ACC112 (cell line): ENCODE measurements at regions not wholly inside any gene's neighbourhood (a gene's known extent, or its start where the extent isn't known, plus 50 kb on each side); places are given as distances from the start of the nearest gene placed in this dataset.

Experiments used
- H2AFZ ChIP-seq: fragments of 200-600 bp; sonication (generic); one replicate; pipeline ENCODE4 v1.6.0; 2017; ENCODE audit warnings: antibody characterized with exemption, low read length; ENCODE audit not compliant: unreplicated experiment
- H3K27ac ChIP-seq: fragments of 200-600 bp; sonication (generic); 2 replicates; pipeline ENCODE4 v1.5.1; 2014; ENCODE audit warnings: low read depth, mild to moderate bottlenecking, antibody characterized with exemption, low read length, moderate library complexity
- H3K27me3 ChIP-seq: fragments of 200-600 bp; sonication (generic); 2 replicates; pipeline ENCODE4 v1.6.1; 2014; ENCODE audit warnings: mild to moderate bottlenecking, antibody characterized with exemption, low read length, moderate library complexity, mixed read lengths; ENCODE audit not compliant: insufficient read depth
- H3K36me3 ChIP-seq: fragments of 200-600 bp; sonication (generic); 2 replicates; pipeline ENCODE4 v1.6.1; 2016; ENCODE audit warnings: mild to moderate bottlenecking, antibody characterized with exemption, low read length, moderate library complexity, mixed read lengths; ENCODE audit not compliant: insufficient read depth
- H3K4me1 ChIP-seq: fragments of 200-600 bp; sonication (generic); one replicate; pipeline ENCODE4 v1.6.1; 2016; ENCODE audit warnings: low read length, mixed read lengths; ENCODE audit not compliant: insufficient read depth, unreplicated experiment, control insufficient read depth
- H3K4me3 ChIP-seq: fragments of 200-600 bp; sonication (generic); 2 replicates; pipeline ENCODE4 v1.5.1; 2014; ENCODE audit warnings: mild to moderate bottlenecking, low read depth, low read length
- H3K79me2 ChIP-seq: fragments of 200-600 bp; sonication (generic); one replicate; pipeline ENCODE4 v1.6.0; 2016; ENCODE audit warnings: low read length; ENCODE audit not compliant: control insufficient read depth, unreplicated experiment, insufficient read depth

DNA sequence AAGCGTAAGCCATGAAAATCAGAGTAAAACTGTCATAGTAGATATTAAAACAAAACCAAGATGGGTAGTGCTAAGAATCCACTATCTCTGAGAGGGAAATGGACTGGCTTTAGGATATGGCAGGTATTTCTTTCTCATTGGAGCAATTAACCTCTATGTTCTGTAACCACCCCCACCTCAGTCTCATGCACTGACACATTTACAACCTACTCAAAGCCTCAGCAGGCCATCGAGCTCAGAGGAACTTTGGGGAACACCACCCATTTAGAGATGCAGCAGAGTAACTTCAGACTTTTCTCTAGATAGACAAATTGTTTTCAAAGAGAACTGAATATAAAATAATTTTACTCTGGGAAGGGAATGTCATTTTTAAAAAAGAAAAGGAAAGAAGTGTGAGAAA, 615.8 kb upstream of the ZFHX3 start:
- no peaks in the 10 kb centered on the region for H3K79me2 ChIP-seq
- H3K27ac ChIP-seq: no peak overlapping the region
- H3K4me3 ChIP-seq: no peak overlapping the region
- no peaks in the 10 kb centered on the region for H3K27me3 ChIP-seq
- no peak overlapping the region for H2AFZ ChIP-seq
- no peaks in the 10 kb centered on the region for H3K36me3 ChIP-seq
- H3K4me1 ChIP-seq: no peaks in the 10 kb centered on the region

DNA sequence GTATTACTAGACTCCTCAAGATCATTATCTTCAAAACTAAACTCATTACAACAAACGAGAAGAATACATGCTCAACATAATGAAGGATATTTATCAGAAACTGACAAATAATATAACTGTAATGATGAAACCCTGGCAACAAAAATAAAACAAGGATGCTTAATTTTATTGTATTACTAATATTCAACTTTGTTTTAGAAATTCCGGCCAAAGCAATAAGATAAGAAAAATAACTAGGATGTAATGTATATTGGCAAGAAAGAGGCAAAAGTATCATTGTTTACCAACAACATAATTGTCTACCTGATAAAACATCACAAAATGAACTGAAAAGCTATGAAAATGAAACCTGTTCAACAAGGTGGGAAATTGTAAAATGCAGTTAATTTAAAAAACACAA, 588.3 kb upstream of the ZFHX3 start:
- H3K36me3 ChIP-seq: no peaks in the 10 kb centered on the region
- no peak overlapping the region for H3K4me3 ChIP-seq
- H3K27ac ChIP-seq: no peak overlapping the region
- no peak overlapping the region for H2AFZ ChIP-seq
- H3K4me1 ChIP-seq: no peaks in the 10 kb centered on the region
- H3K79me2 ChIP-seq: no peaks in the 10 kb centered on the region
- no peaks in the 10 kb centered on the region for H3K27me3 ChIP-seq

DNA sequence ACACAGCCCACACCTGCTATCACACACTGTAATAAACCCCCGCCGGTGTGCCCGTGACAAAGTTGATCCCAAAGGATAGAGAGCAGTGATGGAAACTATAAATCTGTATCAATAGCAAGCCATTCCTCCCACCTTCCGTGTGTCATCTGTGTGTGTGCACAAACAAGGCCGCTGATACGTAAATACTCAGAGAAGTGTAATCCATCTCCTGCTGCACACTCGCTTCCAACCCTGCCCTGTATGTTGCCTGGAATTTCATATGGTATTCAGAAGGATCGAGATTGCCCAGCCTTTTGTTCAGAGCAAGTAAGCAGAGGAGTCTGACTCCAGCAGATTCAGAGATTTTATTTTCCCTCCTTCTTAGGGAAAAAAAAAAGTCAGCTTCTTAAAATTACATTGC, 581.1 kb upstream of the ZFHX3 start:
- no peaks in the 10 kb centered on the region for H3K4me1 ChIP-seq
- no peak overlapping the region for H3K4me3 ChIP-seq
- no peak overlapping the region for H3K27ac ChIP-seq
- H3K27me3 ChIP-seq: no peaks in the 10 kb centered on the region
- H3K36me3 ChIP-seq: no peaks in the 10 kb centered on the region
- no peak overlapping the region for H2AFZ ChIP-seq
- no peaks in the 10 kb centered on the region for H3K79me2 ChIP-seq

DNA sequence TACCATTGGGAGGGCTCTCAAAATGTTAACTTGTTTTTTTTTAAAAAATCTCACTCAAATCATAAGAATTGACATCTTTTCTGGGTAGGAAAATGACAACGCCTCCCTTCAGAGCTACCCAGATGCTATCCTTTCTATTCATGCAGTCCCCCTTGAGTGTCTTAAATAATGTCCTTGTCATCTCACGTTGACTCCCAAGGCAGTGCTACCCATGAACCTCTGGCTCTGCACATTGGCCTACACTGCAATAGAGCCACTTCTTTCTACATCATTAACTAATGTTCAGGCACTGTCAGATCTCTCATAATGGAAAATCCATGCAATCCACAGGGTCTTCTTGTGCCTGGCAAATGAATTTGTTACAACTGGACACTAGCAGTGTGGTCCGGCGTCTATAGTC, 569.8 kb upstream of the ZFHX3 start:
- Histone ChIP-seq H3K27ac (no peak overlapping the region), H3K36me3 (no peaks in the 10 kb centered on the region), H3K4me1 (no peaks in the 10 kb centered on the region), H3K4me3 (no peak overlapping the region), H3K79me2 (no peaks in the 10 kb centered on the region), H3K27me3 (no peaks in the 10 kb centered on the region), H2AFZ (no peak overlapping the region)

DNA sequence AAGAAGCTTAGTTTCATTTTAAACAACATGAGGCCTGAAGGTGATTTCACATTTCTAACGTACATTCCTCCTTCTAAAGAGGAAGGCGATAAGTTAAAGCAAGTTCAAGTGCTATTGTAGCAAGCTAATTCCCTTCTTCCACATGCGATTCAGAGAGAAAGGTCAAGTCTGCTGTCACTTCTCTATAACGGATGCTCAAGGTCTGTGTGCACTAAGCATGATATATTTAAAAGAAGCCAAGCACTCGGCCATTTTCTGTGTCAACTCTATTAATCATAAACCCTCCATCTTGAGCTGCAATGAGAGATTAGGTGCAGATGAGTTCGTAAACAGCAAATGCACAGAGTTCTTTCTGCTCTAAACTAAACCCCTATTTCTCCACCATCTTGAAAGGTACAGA, 568.8 kb upstream of the ZFHX3 start:
- H3K27ac ChIP-seq: no peak overlapping the region
- no peaks in the 10 kb centered on the region for H3K79me2 ChIP-seq
- H3K4me1 ChIP-seq: no peaks in the 10 kb centered on the region
- H3K27me3 ChIP-seq: no peaks in the 10 kb centered on the region
- H2AFZ ChIP-seq: no peak overlapping the region
- no peaks in the 10 kb centered on the region for H3K36me3 ChIP-seq
- no peak overlapping the region for H3K4me3 ChIP-seq

DNA sequence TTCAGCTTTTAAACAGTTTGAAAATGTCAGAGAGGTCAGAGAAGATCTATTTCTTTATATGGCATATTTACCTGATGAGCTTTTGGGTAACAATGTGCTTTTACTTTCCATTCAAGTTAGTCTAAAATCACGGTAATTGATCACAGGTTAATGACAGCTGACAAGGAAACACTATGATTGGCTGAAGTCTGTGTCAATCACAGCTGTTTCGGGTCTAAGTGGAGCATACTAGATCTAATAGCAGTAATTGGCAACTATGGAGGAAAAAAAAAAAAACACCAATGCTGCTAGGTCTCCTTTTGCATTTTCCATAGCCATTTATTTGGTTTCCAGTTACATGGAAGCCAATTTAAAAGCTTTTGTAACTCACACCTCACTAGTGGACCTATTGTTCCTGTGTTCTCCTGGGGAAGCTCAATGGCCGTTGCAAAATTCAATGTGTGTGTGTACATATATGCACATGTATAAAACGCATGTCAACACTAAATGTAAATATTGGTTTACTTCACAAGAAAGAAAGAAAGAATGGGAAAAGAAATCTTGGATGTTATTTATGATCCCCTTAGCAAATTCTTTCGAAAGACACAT, 568.3 kb upstream of the ZFHX3 start:
- no peaks in the 10 kb centered on the region for H3K36me3 ChIP-seq
- no peaks in the 10 kb centered on the region for H3K27me3 ChIP-seq
- H3K79me2 ChIP-seq: no peaks in the 10 kb centered on the region
- H3K4me1 ChIP-seq: no peaks in the 10 kb centered on the region
- H3K27ac ChIP-seq: no peak overlapping the region
- no peak overlapping the region for H3K4me3 ChIP-seq
- no peak overlapping the region for H2AFZ ChIP-seq

DNA sequence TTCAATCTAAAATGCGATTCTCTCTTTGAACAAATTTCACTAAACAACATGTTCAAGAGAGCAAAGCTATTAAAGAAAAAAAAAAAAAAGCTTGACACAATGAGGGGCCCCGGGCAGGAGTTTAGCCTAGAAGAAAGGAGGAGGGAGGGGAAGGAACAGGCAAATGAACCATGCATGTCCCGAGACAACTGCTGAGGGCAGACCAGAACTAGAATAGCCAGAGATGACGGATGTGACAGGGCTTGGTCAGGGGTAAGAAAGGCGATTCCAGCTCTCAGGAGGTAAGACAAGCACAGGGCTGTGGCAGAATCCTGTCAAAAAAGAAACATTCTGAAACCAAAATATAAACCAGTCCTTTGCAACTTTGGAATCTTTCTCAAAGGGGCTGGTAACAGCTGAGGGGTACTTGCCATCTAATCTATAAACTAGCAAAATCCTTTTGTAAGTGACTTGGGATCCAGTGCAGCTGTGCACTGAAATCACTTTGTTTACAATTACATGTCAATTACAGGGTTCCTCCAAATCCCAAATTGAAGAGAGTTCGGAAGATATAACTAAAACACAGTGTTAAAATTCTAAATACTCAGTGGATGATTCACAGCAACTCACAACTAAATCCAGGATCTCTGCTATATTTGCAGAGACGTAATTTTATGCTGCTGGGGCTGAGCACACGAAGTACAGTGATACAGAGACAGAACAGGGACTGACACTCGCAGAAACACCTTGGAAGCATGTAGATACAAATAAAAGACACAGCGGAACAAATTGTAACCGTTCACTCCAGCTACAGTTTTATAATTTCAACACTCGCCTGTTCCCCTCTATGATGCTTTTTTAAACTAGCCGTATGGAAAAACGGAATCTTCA, 567.4 kb upstream of the ZFHX3 start:
- Histone ChIP-seq H3K4me1 (no peaks in the 10 kb centered on the region), H3K4me3 (no peak overlapping the region), H3K27me3 (peaks cover 5% of the 10 kb centered on the region; the same call in 1 of the 2 replicates), H3K79me2 (no peaks in the 10 kb centered on the region), H2AFZ (no peak overlapping the region), H3K27ac (no peak overlapping the region), H3K36me3 (no peaks in the 10 kb centered on the region)

DNA sequence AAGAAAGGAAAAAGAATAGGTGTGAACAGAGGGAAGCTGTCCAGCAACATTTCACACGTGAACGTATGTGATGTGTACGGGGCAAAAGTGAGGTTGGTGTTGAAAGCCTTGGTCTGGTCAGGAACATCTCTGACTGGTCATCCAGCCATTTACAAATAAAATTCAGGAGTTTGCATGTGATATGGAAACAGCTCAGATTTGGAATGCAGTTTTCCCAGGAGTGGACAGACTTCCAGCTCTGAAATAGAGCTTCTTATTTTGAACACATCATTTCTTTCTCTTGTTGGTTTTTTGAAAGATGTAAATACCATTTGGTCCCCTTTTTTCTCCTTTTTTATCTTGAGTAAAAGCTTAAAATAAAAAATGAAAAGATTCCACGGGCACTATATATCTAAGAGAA, 566.2 kb upstream of the ZFHX3 start:
- H3K36me3 ChIP-seq: no peaks in the 10 kb centered on the region
- H3K27me3 ChIP-seq: peaks cover 10% of the 10 kb centered on the region; the same call in 1 of the 2 replicates
- H3K79me2 ChIP-seq: no peaks in the 10 kb centered on the region
- H3K4me1 ChIP-seq: no peaks in the 10 kb centered on the region
- H2AFZ ChIP-seq: no peak overlapping the region
- no peak overlapping the region for H3K27ac ChIP-seq
- no peak overlapping the region for H3K4me3 ChIP-seq

DNA sequence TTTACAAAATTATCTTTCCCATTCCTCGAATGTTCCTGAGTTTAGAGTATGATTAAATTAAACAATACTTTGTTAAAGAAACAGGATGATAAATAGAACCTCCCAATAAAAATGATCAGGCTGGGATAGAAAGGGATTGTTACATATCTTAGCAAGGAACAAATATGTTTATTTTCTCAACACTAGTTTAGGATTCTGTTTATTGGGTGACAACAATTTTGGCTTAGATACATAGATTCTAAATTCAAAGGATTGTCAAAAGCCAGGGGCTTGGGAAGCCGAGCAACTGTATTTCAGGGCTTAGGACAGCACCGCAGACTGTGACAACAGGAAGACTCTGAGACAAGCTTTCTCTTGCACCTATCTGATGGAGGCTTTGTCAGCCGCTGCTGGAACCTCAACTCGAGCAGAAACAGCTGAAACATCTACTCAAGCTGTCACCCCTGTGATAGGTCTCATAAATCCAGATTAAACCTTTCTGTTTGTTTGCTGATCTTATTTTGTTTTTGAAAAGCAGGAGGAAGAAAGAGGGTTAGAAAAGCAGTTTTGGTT, 562.8 kb upstream of the ZFHX3 start:
- Histone ChIP-seq H2AFZ (no peak overlapping the region), H3K36me3 (no peaks in the 10 kb centered on the region), H3K27me3 (peaks cover 10% of the 10 kb centered on the region; the same call in 1 of the 2 replicates), H3K4me3 (no peak overlapping the region), H3K4me1 (no peaks in the 10 kb centered on the region), H3K79me2 (no peaks in the 10 kb centered on the region), H3K27ac (no peak overlapping the region)

DNA sequence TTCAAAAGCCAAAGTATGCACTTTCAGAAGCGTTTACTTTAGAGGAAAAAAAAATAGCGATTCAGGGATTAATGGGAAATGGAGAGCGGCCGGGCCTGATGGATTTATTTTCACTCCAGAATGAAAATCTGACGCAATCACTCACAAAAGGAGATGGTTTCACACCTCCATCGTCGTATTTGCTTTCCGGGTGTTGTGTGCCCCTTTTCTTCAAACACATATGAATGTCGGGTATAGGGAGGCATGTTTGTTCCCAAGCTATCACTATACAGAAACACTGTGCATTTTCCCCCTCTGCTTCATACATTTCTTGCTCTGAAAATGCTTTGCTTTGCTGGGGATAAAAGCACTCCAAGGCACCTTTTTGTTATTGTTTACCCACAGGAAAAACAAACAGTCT, 562.2 kb upstream of the ZFHX3 start:
- Histone ChIP-seq H3K79me2 (no peaks in the 10 kb centered on the region), H3K27ac (no peak overlapping the region), H3K27me3 (peaks cover 10% of the 10 kb centered on the region; the same call in 1 of the 2 replicates), H2AFZ (no peak overlapping the region), H3K4me1 (no peaks in the 10 kb centered on the region), H3K4me3 (no peak overlapping the region), H3K36me3 (no peaks in the 10 kb centered on the region)

DNA sequence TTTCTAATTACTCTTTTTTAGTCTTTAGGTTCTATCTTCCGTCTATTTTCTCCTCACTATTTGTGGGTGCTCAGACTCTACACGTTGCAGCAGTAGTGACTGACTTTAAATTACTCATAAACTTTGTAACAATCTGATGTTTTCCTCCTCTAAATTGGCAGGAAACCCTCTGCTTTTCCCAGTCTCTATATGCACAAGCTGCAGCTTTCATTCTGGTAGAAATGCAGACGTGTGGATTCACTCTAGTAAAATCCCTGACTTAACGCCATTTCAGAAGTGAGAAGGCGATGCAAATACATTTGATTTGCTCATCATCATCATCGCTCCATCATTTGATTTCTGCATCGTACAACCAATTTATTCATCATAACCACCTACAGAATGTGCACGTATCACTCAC, 561.0 kb upstream of the ZFHX3 start:
- no peaks in the 10 kb centered on the region for H3K79me2 ChIP-seq
- H3K27me3 ChIP-seq: peaks cover 10% of the 10 kb centered on the region; the same call in 1 of the 2 replicates
- no peak overlapping the region for H2AFZ ChIP-seq
- no peak overlapping the region for H3K4me3 ChIP-seq
- no peak overlapping the region for H3K27ac ChIP-seq
- no peaks in the 10 kb centered on the region for H3K4me1 ChIP-seq
- no peaks in the 10 kb centered on the region for H3K36me3 ChIP-seq
